HG03460 (cell line): ENCODE measurements at regions not wholly inside any gene's neighbourhood (a gene's known extent, or its start where the extent isn't known, plus 50 kb on each side); places are given as distances from the start of the nearest gene placed in this dataset.
"Not testable (repeated sequence)": the region's sequence is repeated elsewhere in the genome, so short reads cannot be mapped to it uniquely, and the experiment has no call there.

Experiments used
- ATAC-seq: cut with Tn5 transposase; IDR thresholded peaks from one replicate; pipeline ENCODE4 v1.9.1; 2021; ENCODE audit not compliant: unreplicated experiment

DNA sequence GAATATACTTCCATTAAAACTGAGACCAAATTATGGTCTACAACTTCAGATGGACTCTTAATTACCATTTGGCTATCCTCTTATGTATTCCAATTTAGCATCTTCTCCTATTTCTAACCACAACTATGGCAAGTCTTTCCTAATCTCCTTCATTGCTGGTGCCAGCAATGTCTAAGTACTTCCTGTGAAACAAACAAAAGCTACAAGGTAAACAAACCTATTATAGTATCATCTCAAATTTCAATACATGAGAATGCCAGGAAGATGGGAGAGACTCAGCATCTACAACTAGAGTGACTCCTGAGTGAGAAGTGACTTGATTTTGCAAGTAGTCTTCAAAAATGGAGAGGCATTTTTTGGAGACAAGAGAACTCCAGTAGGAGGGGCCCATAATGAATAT lies 202.9 kb upstream of the ATXN7L3B start:
- no peak for ATAC-seq

DNA sequence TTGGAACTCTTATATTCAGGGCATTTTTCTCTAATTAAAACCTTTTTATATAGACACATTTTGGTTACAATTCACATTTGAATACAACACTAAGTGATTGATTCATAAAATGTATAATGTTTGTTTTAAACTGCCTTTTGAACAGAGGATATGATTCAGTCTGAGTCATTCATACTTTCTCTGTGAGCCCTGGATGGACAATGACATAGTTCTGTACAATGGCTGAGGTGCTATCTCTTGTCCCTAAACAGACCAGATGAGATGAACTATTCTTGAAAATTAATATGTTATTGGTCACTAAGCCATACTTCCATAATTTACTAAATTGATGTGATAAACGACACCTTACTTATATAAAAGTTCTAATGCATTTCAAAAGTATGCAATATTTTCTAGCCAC lies 199.7 kb upstream of the ATXN7L3B start:
- no peak for ATAC-seq

DNA sequence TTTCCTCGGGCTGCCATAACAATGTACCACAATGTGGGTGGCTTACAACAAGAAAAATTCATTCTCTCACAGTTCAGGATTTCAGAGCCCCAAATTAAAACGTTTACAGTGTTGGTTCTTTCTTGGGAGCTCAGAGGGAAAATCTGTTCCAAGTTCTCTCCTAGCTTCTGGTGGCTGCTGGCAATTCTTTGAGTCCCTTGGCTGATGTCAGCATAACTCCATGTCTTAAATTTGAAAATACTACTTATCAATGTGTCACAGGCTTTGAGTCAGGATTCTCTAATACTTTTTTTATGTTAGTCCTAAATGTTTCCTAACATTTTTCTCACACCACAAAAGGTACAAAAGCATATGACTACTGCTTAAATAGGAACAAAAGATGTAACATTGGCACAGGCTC lies 198.4 kb upstream of the ATXN7L3B start:
- ATAC-seq = no peak

DNA sequence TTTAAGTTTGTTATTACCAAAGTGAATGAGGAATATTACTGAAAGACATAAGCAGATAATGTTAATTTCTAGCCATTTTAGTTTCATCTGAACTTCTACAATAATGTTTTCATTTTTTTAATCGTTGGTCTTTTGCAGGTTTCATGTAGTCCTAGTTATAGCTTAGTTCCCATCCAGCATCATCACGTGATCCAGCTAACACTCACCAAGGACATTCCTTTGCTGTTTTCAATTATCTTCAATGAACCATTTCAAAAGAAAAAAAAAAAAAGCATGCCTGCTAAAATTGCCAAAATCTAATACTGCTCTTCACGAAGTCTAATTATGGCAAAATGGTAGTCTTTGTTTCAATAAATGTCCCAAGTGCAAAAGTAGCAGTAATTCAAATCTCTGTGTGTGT lies 187.7 kb upstream of the ATXN7L3B start:
- no peak for ATAC-seq

DNA sequence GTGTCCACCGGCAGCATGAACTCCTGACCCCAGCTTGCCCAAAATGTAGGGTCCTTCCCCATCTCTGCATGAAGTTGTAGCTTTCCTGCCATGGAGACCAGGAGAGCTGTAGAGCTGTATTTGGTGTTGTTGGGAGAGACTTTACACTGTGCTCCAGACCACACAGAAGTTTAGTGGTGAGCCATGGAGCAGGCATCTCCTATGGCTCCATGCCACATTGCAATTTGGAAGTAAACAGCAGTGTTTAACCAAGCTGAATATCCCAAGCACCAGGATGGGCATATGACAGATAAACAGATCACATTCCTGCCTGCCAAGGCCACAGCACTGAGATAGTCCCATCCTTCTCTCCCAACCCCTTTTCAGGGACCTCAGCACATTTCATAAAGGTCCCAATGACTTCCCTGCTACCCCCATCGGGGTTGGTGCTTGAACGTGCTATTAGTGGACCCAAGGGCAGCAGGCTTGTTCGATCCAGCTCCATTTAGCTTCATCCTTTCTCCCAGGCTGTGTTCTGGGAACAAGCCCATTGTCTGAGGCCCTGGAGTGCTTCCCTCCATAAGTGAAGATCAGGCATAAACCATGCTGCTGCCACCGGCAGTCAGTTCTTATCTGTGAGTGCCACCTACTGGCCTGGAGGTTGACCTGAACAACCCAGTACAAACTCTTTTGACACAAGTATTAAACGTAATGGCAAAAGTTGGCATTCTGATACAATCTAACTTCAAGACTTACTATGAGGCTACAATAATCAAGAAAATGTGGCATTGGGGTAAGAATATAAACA lies 172.3 kb upstream of the ATXN7L3B start:
- ATAC-seq = peak; percentile 71

DNA sequence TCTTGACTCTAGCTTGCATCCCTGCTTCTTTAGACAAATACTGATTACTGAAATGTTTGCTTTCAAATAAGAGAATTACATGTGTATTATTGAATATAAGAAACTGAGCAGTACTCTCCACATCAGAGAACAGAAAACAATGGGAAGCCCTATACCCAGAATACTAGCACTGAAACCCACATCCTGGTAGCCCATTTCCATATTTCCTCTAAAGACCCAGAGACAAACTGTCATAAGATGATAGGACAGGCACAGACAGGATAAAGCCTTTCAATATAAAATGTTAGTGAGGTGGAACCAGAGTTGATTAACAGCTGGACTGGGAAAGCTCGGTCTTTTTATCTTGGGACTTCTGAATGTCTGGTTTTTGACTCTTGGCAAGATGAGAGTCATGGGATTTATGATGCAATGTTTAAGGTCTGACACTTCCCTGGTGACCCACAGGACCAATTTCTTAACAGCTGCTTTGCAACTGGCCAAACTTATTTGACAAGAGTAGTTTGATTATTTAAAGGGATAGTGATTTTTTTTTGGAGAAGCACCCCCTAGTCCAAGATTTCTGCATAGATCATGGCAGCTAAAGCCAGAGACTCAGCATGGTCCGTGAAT lies 166.9 kb upstream of the ATXN7L3B start:
- ATAC-seq = no peak

DNA sequence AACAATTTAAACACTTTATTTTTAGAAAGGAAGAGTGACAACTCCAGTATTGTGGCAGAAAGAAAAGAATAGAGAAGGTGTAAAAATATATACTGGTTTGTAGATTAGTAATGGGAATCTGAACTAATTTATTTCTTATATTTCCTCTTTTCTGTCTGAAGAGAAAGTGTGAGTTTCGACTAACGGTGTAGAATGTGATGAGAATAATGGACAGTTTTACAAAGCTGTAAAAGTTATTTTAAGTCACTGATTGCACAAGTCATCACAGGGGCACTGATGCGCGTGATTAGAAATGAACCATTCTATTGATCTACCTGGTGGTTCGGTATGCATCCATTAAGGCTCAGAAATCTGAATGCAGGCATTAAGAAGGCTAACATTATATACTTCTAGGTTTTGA lies 158.5 kb upstream of the ATXN7L3B start:
- no peak for ATAC-seq

DNA sequence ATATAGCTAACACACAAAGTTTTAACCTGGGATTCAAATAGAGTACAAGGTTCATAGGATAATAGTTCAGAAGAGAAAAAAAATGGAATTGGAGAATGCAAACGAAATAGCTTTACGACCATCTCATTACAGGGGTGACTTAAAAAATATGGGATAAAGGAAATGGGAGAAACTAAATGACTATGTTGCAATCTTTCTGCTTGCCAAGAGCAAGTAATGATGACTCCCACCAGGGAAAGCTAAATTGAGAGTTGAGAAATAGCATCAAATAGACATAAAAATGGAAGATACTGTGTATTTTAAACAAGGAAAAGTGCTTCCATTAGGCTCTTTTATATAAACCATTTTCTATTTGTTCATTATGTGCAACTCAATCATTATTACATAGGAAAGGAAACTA lies 155.7 kb upstream of the ATXN7L3B start:
- ATAC-seq = no peak

DNA sequence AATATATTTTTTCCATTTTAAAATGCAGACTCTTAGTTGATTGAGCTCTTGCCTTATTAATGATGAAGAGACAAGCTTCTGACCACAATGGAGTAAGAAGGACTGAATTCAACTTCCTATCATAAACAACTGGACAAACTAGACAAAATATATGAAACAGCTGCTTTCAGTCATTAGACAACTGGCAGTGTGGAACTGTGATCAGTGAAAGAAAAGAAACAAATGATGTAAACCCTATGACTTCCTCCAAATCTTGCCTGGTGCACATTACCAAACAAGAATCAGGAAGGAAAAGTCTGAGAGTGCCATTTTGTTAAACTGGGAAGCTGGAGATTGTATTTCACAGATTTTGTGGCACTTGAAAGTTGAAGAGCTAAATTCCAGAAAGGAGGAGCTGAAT lies 154.7 kb upstream of the ATXN7L3B start:
- no peak for ATAC-seq

DNA sequence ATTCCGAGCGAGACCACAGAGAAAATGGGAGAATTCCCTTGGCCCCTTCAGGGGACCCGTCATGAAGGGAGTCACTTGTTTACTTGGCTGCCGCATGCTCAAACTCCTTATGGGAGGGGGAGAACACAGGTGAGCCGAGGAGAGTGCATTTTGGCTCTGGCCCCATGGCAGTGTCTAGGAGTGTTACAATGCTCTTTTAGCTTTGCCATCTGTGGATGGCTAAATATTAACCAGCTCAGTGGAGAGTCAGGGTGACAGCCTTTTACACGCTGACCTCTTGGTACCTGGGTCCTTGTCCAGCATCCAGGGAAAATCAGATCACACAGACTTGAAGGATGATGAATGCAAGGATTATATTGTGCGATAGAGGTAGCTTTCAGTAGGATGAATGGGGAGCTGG lies 146.4 kb upstream of the ATXN7L3B start:
- no peak for ATAC-seq

DNA sequence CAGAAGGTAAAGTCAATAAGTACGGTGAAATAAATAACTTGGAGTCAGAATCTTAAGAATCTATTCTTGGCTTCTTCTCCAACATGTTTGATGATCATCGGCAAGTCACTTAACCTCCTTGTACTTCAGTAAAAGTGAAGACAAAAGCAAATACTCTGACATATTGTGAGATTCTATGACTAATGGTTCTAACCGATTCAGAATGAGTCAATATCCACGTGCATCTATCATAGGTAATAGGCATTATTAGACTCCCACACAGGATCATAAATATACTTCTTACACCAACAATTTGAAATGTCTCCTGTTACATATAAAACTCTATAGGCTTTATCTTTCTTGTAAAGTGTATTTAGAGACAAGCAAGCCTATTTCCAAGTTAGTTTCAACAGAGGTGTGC lies 144.4 kb upstream of the ATXN7L3B start:
- no peak for ATAC-seq

DNA sequence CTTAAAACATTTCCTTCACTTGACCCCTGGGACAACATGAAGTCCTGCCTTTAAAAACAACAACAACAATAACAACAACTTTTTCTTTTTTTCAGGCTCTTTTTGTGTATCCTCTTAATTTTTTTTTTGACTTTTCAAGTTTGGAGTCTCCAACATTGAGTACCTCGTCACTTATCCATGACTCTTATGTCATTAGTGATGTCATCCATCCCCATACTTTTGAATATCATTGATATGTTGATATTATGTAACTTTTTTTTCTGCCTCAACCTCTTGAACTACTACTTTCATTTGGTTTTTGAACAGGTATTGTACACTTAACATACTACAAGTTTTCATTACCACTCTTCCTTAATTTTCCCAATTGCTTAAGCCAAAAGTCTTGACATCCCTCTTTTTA lies 143.0 kb upstream of the ATXN7L3B start:
- ATAC-seq = no peak

DNA sequence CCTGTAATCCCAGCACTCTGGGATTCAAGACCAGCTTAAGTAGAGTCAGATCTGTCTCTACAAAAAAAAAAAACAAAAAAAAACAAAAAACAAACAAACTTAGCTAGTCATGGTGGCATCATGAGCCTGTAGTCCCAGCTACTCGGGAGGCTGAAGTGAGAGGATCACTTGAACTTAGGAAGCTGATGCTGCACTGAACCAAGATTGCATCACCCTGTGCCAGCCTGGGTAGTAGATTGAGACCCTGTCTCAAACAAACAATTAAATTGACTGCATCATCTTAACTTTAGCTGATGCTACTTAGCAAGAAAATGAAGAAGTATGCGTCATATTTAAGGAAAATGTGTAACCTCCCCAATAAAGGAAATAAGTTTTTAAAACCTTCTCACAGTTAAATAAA lies 136.6 kb upstream of the ATXN7L3B start:
- ATAC-seq = no peak

DNA sequence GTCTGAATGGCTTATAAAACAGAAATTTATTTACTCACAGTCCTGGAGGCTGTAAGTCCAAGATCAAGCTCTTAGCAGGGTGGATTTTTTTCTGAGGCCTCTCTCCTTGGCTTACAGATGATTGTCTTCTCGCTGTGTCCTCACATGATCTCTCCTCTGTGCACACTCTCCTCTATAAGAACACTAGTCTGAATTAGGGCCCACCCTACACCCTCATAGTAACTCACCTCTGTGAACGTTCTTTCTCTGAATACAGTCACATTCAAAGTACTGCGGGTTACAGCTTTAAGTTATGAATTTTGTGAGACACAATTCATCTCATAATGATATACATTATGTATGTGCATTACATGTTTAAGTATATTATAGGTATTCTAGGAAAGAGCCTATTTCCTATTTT lies 135.7 kb upstream of the ATXN7L3B start:
- ATAC-seq = no peak

DNA sequence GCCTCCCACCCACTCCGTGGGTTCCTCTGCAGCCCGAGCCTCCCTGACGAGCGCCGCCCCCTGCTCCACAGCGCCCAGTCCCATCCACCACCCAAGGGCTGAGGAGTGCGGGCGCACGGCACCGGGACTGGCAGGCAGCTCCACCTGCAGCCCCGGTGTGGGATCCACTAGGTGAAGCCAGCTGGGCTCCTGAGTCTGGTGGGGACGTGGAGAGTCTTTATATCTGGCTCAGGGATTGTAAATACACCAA lies 134.5 kb upstream of the ATXN7L3B start:
- not testable (repeated sequence) for ATAC-seq

DNA sequence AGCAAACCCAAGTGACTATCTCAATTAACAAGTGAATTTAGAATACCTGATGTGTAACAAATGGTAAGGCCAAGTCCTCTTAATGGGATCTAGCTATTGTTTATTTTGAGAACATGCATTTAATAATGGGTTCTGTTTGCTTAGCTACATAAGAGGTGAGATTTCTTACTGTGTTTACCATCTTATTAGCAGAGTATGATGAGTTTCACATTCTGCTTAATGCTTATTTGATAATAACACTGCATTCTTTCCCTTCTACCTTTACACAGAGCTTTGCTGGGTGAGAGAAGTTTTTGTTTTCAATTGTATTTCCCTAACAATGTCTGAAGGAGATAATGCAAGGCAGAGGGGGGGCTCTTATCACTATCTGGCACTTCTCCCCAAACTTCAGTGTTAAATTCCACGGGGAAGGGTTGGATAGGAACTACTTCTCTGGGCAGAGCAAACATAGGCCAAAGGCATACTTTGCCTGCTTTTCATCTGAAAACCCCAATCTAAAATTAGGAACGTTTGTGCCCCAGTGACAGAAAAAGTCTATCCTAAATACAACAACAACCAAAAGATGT lies 129.0 kb upstream of the ATXN7L3B start:
- ATAC-seq = no peak

DNA sequence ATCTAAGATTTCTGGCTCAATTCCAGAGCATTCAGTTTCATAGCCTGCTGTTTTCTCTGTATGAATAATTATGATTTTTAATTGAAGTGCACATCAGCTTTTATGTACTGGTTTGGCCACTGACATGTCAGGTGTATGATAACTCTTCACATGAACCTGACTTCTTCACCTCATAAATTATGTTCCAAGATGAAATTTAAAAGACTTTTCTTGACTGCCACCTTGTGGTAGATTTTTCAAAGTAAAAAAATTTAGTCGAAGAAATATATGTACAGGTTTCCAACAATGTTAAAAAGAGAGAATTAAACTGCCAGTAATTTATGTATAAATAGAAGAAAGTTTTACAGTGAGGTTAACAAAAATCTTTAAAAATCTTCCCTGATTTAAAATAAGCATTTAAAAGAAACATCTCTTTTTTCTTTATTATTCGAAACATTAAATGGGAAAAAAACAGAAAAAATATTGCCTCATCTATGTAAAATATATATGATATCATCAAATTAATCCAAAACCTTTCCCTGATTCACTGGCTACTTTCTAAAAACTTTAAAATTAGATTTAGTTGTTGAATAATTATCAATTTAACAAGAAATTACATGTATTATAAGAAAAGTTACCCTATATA lies 124.9 kb upstream of the ATXN7L3B start:
- no peak for ATAC-seq

DNA sequence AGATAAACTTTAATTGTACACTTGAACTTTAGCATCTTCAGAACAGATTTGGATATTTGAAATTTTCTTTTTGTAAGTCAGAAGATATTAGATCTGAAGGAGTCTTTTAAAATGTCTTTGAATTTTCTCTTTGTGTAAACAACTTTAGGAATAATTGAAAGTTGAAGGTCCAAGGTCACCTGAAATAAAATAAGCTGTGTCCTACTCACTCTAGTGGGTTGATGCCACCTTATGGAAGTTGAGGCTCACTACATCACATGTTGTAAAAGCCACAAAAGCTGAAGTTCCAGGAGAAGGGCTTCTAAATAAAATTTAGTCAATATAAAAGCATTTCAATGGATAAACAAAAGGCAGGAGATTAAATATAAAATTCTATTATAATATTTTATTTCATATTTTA lies 122.0 kb upstream of the ATXN7L3B start:
- peak; percentile 69 for ATAC-seq

DNA sequence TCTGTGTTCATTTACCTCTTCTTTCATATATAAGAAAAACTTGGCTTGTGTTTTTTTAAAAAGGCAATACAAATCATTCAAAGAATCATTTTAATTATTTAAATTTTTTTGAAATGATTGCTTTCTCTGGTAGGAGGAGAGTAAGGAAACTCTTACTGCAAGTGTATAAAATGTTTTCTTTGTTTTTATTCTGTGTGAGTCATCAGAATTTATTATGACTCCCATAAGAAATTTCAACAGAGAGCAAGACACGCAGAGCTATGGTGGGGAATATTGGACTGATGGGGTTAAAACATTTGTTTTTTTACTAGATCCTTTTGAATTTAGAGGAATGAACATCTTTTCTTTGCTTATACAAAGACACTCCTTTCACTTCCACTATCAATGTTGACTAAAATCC lies 119.1 kb upstream of the ATXN7L3B start:
- ATAC-seq = no peak

DNA sequence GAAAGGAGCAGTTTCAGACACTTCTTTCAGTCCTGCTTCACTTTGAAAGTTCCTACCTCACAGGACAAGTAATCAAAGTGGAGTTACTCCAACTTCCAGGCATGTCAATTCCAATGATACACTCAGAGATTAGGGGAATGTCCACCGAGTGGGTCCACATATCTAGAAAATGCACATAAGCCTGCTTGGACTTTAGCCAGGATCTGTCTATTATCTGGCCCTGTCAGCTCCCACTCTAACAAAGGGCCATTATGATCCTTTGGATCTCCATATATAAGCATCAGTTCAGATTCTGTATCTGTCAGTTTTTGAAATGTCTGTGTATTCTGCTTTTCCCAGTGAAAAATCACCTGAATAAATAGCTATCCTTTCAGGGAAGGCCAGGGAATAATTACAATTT lies 112.9 kb upstream of the ATXN7L3B start:
- ATAC-seq = no peak

DNA sequence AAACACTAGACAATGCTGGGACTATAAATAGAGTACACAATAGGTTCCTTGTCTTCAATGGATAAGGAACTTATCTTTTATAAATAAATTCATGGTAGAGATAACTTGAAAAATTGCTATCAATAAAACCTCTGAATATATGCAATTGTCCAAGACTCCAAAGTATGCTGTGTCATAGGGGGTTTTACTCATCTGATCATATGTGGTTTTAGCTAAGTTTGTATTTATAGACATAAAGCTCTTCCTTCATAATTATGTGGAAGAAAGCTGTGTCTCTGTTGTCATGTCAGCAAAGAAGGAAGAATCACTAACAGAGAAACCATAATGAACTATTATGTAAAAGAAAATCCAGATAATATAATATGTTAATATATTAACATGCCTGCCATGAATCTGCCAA lies 111.5 kb upstream of the ATXN7L3B start:
- no peak for ATAC-seq

DNA sequence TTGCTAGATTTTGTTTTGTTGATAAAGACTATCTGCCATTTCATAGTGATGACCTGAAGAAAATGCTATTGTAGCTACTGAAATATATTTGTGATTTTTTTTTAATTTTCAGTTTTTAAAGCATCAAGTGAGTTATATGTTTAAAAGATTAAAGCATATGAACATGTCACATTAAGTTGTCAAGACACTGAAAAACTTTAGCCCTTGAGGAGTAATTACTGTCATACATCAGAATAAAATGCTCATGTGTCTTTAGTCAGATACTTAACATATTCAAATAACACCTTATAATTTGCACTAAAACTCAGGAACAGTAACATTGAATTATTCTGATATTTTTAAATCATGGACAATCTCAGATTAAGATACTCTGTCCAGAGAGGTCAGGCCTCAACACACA lies 108.1 kb upstream of the ATXN7L3B start:
- ATAC-seq = no peak
